ENCODE measurements at regions not wholly inside any gene's neighbourhood (a gene's known extent, or its start where the extent isn't known, plus 50 kb on each side); places are given as distances from the start of the nearest gene placed in this dataset.
A peak's percentile ranks its signal among the peaks of the same experiment; 100 is the strongest.

- no peak for DNase-seq
Observed at GRCh38 chr20:60976139-60976538, 275.9 kb upstream of the CDH4 start.

GRCh38 chr20:60976913-60977312, 275.1 kb upstream of the CDH4 start:
- DNase-seq: no peak

DNA sequence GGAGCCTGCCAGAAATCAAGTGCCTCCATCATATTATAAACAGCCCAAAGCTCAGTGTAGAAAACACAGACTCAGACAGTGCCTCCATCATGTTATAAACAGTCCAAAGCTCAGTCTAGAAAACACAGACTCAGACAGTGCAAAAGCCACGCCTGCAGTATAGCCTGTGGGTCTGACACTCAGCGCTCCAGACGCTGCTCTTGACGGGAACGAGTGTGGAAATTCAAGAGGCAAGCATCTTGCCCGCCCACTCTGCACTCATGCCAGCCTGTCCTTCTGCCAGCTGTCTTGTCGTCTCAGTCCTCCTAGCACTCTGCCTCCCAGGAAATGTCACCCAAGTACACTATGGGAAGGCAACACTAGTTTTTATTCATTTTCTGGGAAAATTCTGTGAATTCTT, 274.2 kb upstream of the CDH4 start:
- peak; percentile 46 for DNase-seq

DNA sequence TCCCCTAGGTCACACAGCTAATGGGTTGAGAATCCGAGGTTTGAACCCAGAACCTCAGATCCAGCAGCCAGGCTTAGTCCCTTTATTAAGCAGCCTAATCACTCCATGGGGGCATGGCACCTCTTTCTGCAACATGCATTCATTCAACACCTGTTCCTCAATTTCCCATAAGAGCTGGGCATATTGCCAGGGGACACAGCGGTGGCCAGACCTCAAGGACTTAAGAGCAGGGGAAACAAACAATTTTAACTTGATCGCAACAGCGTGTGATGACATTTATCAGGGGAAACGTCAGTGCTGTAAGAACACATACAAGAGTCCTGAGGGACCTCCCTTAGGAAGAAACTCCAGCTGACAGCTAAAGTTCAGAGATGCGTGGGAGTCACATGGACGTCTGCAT, 267.4 kb upstream of the CDH4 start:
- DNase-seq: peak; percentile 80

DNA sequence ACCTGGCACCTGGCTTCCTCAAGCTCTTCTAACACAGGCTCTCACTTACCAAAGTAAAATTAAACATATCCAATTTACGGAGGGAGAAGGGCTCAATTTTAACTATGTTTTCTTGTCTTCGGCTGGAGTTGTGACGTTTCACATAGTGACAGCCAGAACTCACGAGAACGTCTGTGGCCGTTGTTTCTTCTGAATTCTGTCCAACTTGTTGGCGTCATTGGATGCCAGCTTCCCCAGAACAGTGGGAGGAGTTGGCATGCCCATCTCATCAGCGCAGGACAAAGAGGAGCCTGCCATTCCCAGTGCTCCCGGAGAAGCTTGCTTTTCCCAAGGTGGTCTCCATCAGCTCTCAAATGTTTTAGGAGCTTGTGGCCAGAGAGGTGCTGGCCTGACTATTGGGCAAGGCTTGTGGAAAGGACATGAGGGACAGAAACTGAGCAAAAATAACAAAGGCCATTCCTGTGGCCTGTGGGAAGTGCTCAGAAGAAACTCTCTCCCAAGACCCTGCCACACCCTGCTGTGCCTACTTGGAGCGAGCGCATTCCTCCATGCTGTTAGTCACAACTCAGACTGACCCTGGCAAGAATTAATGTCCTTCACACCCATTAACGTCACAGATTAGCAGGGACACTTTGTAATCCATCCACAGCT, 265.4 kb upstream of the CDH4 start:
- DNase-seq: no peak

GRCh38 chr20:60990061-60990460, 262.0 kb upstream of the CDH4 start:
- DNase-seq: no peak

GRCh38 chr20:60990643-60991042, 261.4 kb upstream of the CDH4 start:
- no peak for DNase-seq

DNA sequence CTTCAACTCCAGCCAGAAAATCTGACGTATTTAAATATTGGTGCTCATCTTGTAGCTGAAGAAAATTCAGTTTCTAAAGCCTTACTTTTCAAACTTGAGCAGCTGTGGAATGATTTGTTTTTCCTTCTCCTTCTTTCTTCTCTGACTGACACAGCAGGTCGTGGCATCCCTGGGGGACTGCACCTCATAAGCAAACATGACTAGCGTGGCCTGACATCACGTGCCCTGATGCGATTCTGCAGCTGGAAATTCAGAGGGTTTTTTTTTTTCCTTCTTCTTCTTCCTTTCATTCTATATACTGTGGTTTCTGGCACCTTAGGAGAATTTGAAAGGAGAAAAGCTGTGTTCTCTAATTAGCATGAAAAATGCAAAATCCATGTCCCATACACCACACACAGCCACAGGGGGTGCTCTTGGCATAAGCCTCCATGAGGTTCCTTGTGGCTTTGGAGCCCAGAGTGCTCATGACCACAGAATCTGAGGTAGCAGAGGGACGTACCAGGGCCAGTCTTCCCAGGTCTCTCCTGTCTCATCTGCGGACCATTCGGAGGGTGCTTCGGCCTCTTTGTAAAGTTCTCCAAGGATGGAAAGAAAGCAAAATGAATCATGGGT, 258.5 kb upstream of the CDH4 start:
- no peak for DNase-seq

DNA sequence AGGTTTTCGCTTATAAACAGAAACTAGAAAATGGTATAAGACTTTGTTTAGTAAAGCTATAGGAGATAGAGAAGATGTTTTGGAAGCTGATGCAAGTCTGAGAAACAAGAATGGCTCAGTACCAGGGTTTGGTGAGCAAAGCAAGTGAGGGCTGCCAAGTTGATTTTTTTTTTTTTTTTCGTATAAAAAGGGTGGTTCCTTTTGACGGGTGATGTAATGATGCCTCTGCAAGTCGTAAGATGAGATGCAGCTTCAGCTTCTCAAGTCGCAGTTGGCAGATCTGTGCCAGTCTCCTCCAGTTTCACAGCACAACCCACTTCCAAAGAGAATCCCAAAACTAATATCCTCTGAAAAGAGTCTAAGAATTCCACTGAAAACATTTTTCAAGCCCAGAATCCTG, 252.8 kb upstream of the CDH4 start:
- DNase-seq: no peak

- DNase-seq: no peak
Observed at GRCh38 chr20:61002090-61002489, 250.0 kb upstream of the CDH4 start.

- DNase-seq: no peak
Observed at GRCh38 chr20:61014491-61014890, 237.6 kb upstream of the CDH4 start.

DNA sequence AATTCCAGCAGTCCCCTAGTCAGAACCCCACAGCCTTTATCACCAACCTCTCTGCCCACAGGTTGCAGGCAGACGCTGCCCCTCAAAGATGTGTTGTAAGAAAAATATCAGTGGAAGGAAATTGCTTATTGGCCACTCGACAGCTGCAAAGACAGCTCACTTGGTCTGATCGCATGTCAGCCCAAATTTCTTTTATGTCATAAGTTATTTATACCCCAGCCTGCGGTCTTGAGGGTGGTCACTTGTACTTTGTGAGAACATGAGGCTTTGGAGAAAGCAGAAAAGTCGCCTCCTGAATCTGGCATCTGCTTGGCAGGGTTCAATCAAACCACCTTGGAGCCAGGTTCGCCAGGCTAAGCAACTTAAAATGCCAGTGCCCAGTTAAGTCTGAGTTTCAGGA, 236.5 kb upstream of the CDH4 start:
- no peak for DNase-seq

GRCh38 chr20:61019322-61019721, 232.7 kb upstream of the CDH4 start:
- no peak for DNase-seq

DNA sequence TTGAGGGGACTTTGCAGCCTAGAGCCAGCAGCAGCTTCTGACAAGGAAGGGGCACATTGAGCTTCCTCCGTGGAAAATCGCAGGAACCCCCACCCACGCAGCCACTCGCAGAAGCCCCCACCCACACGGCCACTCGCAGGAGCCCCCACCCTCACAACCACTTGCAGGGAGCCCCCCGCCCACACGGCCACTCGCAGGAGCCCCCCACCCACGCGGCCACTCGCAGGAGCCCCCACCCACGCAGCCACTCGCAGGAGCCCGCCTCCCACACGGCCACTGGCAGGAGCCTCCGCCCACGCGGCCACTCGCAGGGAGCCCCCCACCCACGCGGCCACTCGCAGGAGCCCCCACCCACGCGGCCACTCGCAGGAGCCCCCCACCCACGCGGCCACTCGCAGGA, 228.4 kb upstream of the CDH4 start:
- no peak for DNase-seq

DNA sequence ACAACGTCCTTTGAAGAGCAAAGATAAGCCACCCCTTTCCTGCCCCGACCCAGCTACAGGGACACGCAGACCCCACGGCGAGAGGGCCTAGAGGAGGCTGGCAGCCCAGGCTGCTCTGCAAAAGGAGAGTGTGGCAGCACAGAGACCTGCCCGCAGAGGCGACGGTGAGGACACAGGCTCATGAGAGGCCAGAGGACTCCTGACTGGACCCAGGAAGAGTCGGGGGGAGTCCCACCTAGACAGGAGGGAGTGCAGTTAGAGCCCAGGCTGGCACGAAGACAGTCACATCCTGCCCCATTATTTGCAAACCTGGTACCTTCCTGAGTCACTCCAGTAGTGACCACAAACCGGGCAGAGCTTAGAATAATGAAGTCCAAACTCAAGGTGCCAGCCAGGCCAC, 227.7 kb upstream of the CDH4 start:
- DNase-seq: no peak

GRCh38 chr20:61025536-61025935, 226.5 kb upstream of the CDH4 start:
- no peak for DNase-seq

DNA sequence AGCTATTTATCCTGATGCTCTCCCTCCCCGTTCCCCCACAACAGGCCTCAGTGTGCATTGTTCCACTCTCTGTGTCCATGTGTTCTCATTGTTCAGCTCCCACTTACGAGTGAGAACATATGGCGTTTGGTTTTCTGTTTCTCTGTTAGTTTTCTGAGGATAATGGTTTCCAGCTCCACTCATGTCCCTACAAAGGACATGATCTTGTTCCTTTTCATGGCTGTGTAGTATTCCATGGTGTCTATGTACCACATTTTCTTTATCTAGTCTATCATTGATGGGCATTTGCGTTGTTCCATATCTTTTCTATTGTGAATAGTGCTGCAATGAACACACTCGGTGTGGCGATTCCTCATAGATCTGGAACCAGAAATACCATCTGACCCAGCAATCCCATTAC, 225.9 kb upstream of the CDH4 start:
- no peak for DNase-seq

- DNase-seq: no peak
Observed at GRCh38 chr20:61026731-61027130, 225.3 kb upstream of the CDH4 start.

DNA sequence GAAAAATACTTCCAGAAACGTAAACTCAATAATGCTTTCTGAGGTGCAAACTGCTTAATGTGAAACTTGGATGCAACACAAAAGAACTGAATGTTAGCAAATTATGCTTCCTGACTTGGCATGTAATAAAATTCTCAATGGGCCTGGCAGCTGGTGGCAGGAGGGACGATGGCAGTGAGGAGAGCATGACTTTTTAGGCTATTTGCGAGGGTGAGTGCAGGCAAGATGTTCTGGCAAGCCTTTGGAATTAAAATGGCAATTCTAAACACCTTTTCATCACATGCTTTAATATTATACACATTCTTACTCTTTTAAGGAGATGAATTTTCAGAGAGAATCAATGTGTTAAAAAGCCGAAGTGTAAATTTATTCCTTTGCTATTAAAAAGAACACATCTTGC, 224.8 kb upstream of the CDH4 start:
- no peak for DNase-seq

GRCh38 chr20:61030130-61030529, 221.9 kb upstream of the CDH4 start:
- DNase-seq: no peak

DNA sequence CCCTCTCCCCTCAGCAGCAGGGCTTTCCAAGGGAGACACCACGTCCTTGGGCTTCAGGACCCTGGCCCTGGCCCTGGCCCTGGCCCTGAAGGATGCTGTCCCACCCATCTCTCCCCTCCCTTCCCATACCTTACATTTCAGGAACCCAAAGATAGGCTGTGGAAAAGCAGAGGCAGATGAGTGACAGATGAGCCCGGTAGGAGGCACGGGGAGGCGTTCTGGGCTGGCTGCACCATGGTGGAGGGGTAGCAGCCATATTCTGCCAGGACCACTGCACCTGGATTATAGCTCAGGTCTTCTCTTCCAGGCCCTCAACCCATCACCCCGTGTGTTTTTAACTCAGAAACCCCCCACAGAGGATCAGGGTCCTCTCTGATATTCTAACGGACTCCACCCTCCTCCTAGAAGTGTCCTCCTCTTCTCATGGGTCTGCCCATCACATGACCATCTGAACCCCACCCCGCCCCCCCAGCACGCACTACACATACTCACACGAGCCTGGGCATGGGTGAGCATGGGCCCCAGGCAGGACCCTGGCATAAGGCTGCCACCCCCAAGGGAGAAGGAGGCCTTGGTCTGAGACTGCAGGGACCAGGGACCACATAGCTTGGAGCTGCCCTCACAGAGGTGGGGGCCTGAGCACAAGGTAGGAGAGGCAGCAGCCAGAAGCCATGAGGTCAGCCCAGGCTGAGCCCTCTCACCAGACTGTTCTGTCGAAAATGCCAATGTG, 220.8 kb upstream of the CDH4 start:
- no peak for DNase-seq

GRCh38 chr20:61037498-61037897, 214.6 kb upstream of the CDH4 start:
- DNase-seq: no peak

GRCh38 chr20:61041481-61041880, 210.6 kb upstream of the CDH4 start:
- no peak for DNase-seq

Measured in DMS79 (cell line).